ENCODE measurements at regions not wholly inside any gene's neighbourhood (a gene's known extent, or its start where the extent isn't known, plus 50 kb on each side); places are given as distances from the start of the nearest gene placed in this dataset.

GRCh38 chr21:38691631-38692030 is 114.1 kb upstream of the ETS2 start:
- TF ChIP-seq CTCF (IDR thresholded peaks at IDR 0.05) = no peak
- no peak for TF ChIP-seq POLR2A (IDR thresholded peaks at IDR 0.05)
